GM12878 (cell line): ENCODE measurements at regions not wholly inside any gene's neighbourhood (a gene's known extent, or its start where the extent isn't known, plus 50 kb on each side); places are given as distances from the start of the nearest gene placed in this dataset.

Source experiments
- ATAC-seq: fragments of 200-7000 bp; cut with Tn5 transposase; 3 replicates; pipeline ENCODE4 v1.9.1; 2020; ENCODE audit warnings: mild to moderate bottlenecking, moderate library complexity
- BruUV-seq: library from RNA; stranded (reverse); fragments of 400-500 nt; replicated peaks from 2 replicates; lab custom pipeline; 2021; lab: Mats Ljungman, UMichigan
- CTCF ChIA-PET: fragments of 300-600 bp; sonication (Branson Sonifier 250); formaldehyde crosslinking; extraction: SDS; loops from one replicate; lab custom pipeline; 2021; ENCODE audit warnings: inconsistent platforms; lab: Yijun Ruan, JAX
- POLR2A ChIA-PET: fragments of 350-600 bp; formaldehyde crosslinking; extraction: SDS; loops from one replicate; lab custom pipeline; 2021; ENCODE audit warnings: inconsistent platforms; lab: Charles Lee
- RAD21 ChIA-PET: fragments of 300-600 bp; sonication (Branson Sonifier 250); formaldehyde crosslinking; loops from one replicate; lab custom pipeline; 2023; ENCODE audit warnings: antibody characterized with exemption; ENCODE audit not compliant: unreplicated experiment; lab: Charles Lee
- SMC1A ChIA-PET: fragments of 300-600 bp; sonication (Branson Sonifier 250); formaldehyde crosslinking; loops from one replicate; lab custom pipeline; 2023; ENCODE audit not compliant: unreplicated experiment, uncharacterized antibody; lab: Charles Lee
- DNase-seq: peaks from one replicate; pipeline ENCODE4 v3.0.0-alpha.2; 2011; ENCODE audit warnings: low read depth, low spot score
- FAIRE-seq: peaks from 3 replicates; lab custom pipeline; 2011; peaks lifted over from hg19 to GRCh38; lab: Jason Lieb, UNC
- H2AFZ ChIP-seq: 2 replicates; pipeline ENCODE4 v1.6.0; 2011; ENCODE audit warnings: low read depth, low read length, control low read depth; ENCODE audit not compliant: control insufficient read depth
- H3K27ac ChIP-seq: 2 replicates; pipeline ENCODE4 v1.5.1; 2011; ENCODE audit warnings: control low read depth; ENCODE audit not compliant: control insufficient read depth, insufficient read depth
- H3K27me3 ChIP-seq, 2 experiments: replicated peaks in 1 of 2; 2 replicates each; pipeline versions ENCODE4 v1.6.0 to v1.6.1; 2011; ENCODE audit warnings: low read length in 1 of 2; ENCODE audit not compliant: control insufficient read depth in 2 of 2, insufficient read depth in 2 of 2
- H3K36me3 ChIP-seq, 2 experiments: 2 replicates each; pipeline ENCODE4 v1.5.1; 2011; ENCODE audit warnings: low read length in 1 of 2; ENCODE audit not compliant: control insufficient read depth in 2 of 2, insufficient read depth in 2 of 2
- H3K4me1 ChIP-seq: 2 replicates; pipeline ENCODE4 v1.6.1; 2011; ENCODE audit warnings: mild to moderate bottlenecking, low read length, moderate library complexity, mixed read lengths; ENCODE audit not compliant: control insufficient read depth, insufficient read depth
- H3K4me2 ChIP-seq: 2 replicates; pipeline ENCODE4 v1.6.0; 2011; ENCODE audit warnings: control low read depth; ENCODE audit not compliant: control insufficient read depth, insufficient read depth
- H3K4me3 ChIP-seq: fragments of 200-600 bp; sonication (generic); 2 replicates; pipeline ENCODE4 v1.5.1; 2016
- H3K79me2 ChIP-seq: 2 replicates; pipeline ENCODE4 v1.6.0; 2011; ENCODE audit warnings: low read length; ENCODE audit not compliant: control insufficient read depth, insufficient read depth
- H3K9ac ChIP-seq: 2 replicates; pipeline ENCODE4 v1.8.0; 2011; ENCODE audit warnings: low read length, control low read depth, mixed read lengths; ENCODE audit not compliant: control insufficient read depth, insufficient read depth
- H3K9me3 ChIP-seq: replicated peaks from 3 replicates; pipeline ENCODE4 v1.5.1; 2011; ENCODE audit warnings: mild to moderate bottlenecking, low read length; ENCODE audit not compliant: control insufficient read depth, insufficient read depth
- H4K20me1 ChIP-seq: 2 replicates; pipeline ENCODE4 v1.6.0; 2011; ENCODE audit not compliant: control insufficient read depth, insufficient read depth
- BMI1 ChIP-seq: fragments of 450-650 bp; IDR thresholded peaks from 2 replicates; pipeline ENCODE4 v1.6.1; 2016; ENCODE audit warnings: mild to moderate bottlenecking, moderate library complexity, borderline replicate concordance
- CBFB ChIP-seq: IDR thresholded peaks from 2 replicates; pipeline ENCODE4 v1.6.1; 2016; ENCODE audit warnings: antibody characterized with exemption, low read depth
- CBX3 ChIP-seq: fragments of 200-600 bp; sonication (generic); IDR thresholded peaks from 2 replicates; pipeline ENCODE4 v1.6.1; 2016; ENCODE audit warnings: low read depth, borderline replicate concordance
- GATAD2B ChIP-seq: fragments of 450-650 bp; conservative IDR thresholded peaks from 2 replicates; pipeline ENCODE4 v1.6.1; 2017; ENCODE audit warnings: low read depth, mild to moderate bottlenecking, moderate library complexity
- HDGF ChIP-seq: fragments of 450-650 bp; IDR thresholded peaks from 2 replicates; pipeline ENCODE4 v1.6.1; 2016; ENCODE audit warnings: antibody characterized with exemption
- MTA3 ChIP-seq: IDR thresholded peaks from 2 replicates; pipeline ENCODE4 v1.6.1; 2012; ENCODE audit warnings: low read length, inconsistent platforms, borderline replicate concordance
- NFIC ChIP-seq: IDR thresholded peaks from 2 replicates; pipeline ENCODE4 v1.6.1; 2012; ENCODE audit warnings: low read depth, mild to moderate bottlenecking, inconsistent platforms, low read length, moderate library complexity
- ZBTB11 ChIP-seq: fragments of 450-650 bp; formaldehyde crosslinking; IDR thresholded peaks from 2 replicates; pipeline ENCODE4 v1.5.0; 2022; ENCODE audit warnings: mild to moderate bottlenecking, missing genetic modification characterization
- WGBS: methylation state at CpG from one replicate; pipeline ENCODE4 v1.1.6; 2016; ENCODE audit warnings: low lambda C conversion rate; ENCODE audit not compliant: insufficient replicate concordance, insufficient coverage; ENCODE audit errors: missing lambda C conversion rate; 5-methylcytosine and 5-hydroxymethylcytosine counted together
- in situ Hi-C: fragments of 300-500 bp; cut with MboI; formaldehyde crosslinking; loops from 9 replicates; pipeline ENCODE4 v1.14.3; 2018; ENCODE audit warnings: mixed read lengths
- intact Hi-C: fragments of 100-400 bp; cut with micrococcal nuclease; formaldehyde crosslinking; loops from one replicate; pipeline ENCODE4 v1.14.2; 2022; ENCODE audit not compliant: unreplicated experiment

GRCh38 chr3:18075799-18076198 lies 333.4 kb upstream of the TBC1D5 start:
- Histone ChIP-seq H3K4me3 (no peak overlapping the region), H3K36me3 (no peaks in the 10 kb centered on the region), H3K9ac (no peak overlapping the region), H3K4me2 (no peak overlapping the region), H3K4me1 (no peaks in the 10 kb centered on the region), H2AFZ (no peak overlapping the region), H3K79me2 (no peaks in the 10 kb centered on the region), H3K27me3 (no peaks in the 10 kb centered on the region), H4K20me1 (no peaks in the 10 kb centered on the region), H3K9me3 (no peaks in the 10 kb centered on the region), H3K27ac (no peak overlapping the region)
- no TSS peak for BruUV-seq
- FAIRE-seq (no peak), DNase-seq (no peak), ATAC-seq (no peak)
- 100% methylated on average over 1 of the region's 1 CpG for WGBS
- in situ Hi-C loops (no loop called here), intact Hi-C loops (no loop called here)
- ChIA-PET CTCF (no interaction called here), RAD21 (no interaction called here), POLR2A (no interaction called here), SMC1A (interaction anchor here (1.4 kb wide), 2 partner anchors 51 to 181 kb away, joined by 3 read pairs; no protein-coding TSS in a partner anchor)
- TF ChIP-seq MTA3, result no peak
- no peak for TF ChIP-seq BMI1
- TF ChIP-seq CBX3, result no peak
- no peak for TF ChIP-seq ZBTB11 (CRISPR knock-in tag)
- no peak for TF ChIP-seq GATAD2B
- no peak for TF ChIP-seq CBFB
- no peak for TF ChIP-seq HDGF
- TF ChIP-seq NFIC, result no peak
